ENCODE measurements at regions not wholly inside any gene's neighbourhood (a gene's known extent, or its start where the extent isn't known, plus 50 kb on each side); places are given as distances from the start of the nearest gene placed in this dataset.

GRCh38 chr18:63040788-63041410, 278.7 kb downstream of the BCL2 start:
- no peaks in the 10 kb centered on the region for H3K4me1 ChIP-seq (ENCODE audit: control insufficient read depth in 1 of 2, insufficient read depth in 2 of 2, low read length in 2 of 2)
- ChIA-PET POLR2A (no interaction called here), CTCF (interaction anchor here (1.2 kb wide), 1 partner anchor 24 kb away, joined by 3 read pairs; no protein-coding TSS in a partner anchor), RAD21 (ENCODE audit: low non-redundant PET in 1 of 2, low total read pairs in 2 of 2, uncharacterized antibody in 2 of 2, unreplicated experiment in 2 of 2) (no interaction called here)
- no peak for TF ChIP-seq ELF1 (IDR thresholded peaks at IDR 0.05; ENCODE audit: borderline replicate concordance, low read depth)
- TF ChIP-seq FOSL1 (IDR thresholded peaks at IDR 0.05; ENCODE audit: low read depth), result no peak
- no peak for TF ChIP-seq POLR2A (IDR thresholded peaks at IDR 0.05; ENCODE audit: borderline replicate concordance, extremely low read depth, insufficient read depth, insufficient read length)
- no peak for TF ChIP-seq JUND (IDR thresholded peaks at IDR 0.05)
- no peak for TF ChIP-seq YY1 (IDR thresholded peaks at IDR 0.05; ENCODE audit: extremely low read depth, insufficient replicate concordance, low read depth, low read length)
- TF ChIP-seq CBX3 (IDR thresholded peaks at IDR 0.05; ENCODE audit: low read depth), result no peak
- TF ChIP-seq REST (IDR thresholded peaks at IDR 0.05; ENCODE audit: low read depth), result no peak
- TF ChIP-seq SIN3A (IDR thresholded peaks at IDR 0.05; ENCODE audit: low read depth), result no peak
- TF ChIP-seq MAX (IDR thresholded peaks at IDR 0.05), result no peak
- no peak for TF ChIP-seq POLR2AphosphoS5 (IDR thresholded peaks at IDR 0.05; ENCODE audit: low read depth, low read length)
- no peak for TF ChIP-seq ZNF274 (IDR thresholded peaks at IDR 0.05; ENCODE audit: low read depth, low read length)
- no peak for TF ChIP-seq EZH2 (IDR thresholded peaks at IDR 0.05)
- no peaks in the 10 kb centered on the region for H3K36me3 ChIP-seq (ENCODE audit: control insufficient read depth in 1 of 2, insufficient read depth in 2 of 2, low read length in 2 of 2)
- ATAC-seq (no peak), DNase-seq (ENCODE audit: low read depth, low spot score) (no peak)
- no peak overlapping the region for H3K4me3 ChIP-seq (replicated peaks in 1 of 2; ENCODE audit: low read depth in 1 of 2, low read length in 2 of 2)
- no peaks in the 10 kb centered on the region for H3K79me2 ChIP-seq (ENCODE audit: insufficient read depth, low read length)
- no TSS peak for BruUV-seq (replicated peaks)
- no peaks in the 10 kb centered on the region for H3K9me2 ChIP-seq (ENCODE audit: insufficient read depth)
- no peak overlapping the region for H3K9ac ChIP-seq (ENCODE audit: low read length)
- no peak overlapping the region for H2AFZ ChIP-seq (ENCODE audit: low read depth, low read length, poor library complexity, severe bottlenecking)
- H4K20me1 ChIP-seq (ENCODE audit: insufficient read depth), result no peaks in the 10 kb centered on the region
- H3K9me3 ChIP-seq (ENCODE audit: control insufficient read depth in 1 of 2, insufficient read depth in 1 of 2, low read depth in 1 of 2, low read length in 2 of 2), result no peaks in the 10 kb centered on the region
- no peak overlapping the region for H3K4me2 ChIP-seq (ENCODE audit: low read length)
- H3K27ac ChIP-seq (ENCODE audit: low read depth, low read length), result no peak overlapping the region
- no peaks in the 10 kb centered on the region for H3K27me3 ChIP-seq (ENCODE audit: insufficient read depth, low read length)
- intact Hi-C loops (cut with micrococcal nuclease), result no loop called here

Data from HCT116 (cell line).